Myocyte (in vitro differentiated cells): ENCODE measurements at regions not wholly inside any gene's neighbourhood (a gene's known extent, or its start where the extent isn't known, plus 50 kb on each side); places are given as distances from the start of the nearest gene placed in this dataset.

Experiments used
- DNase-seq: peaks from one replicate; pipeline ENCODE4 v3.0.0-alpha.2; 2012; ENCODE audit warnings: low read depth

GRCh38 chr2:103669531-103669930 lies 907.7 kb downstream of the TMEM182 start:
- DNase-seq: no peak
